Body of pancreas (tissue), 4 donors: ENCODE measurements at regions not wholly inside any gene's neighbourhood (a gene's known extent, or its start where the extent isn't known, plus 50 kb on each side); places are given as distances from the start of the nearest gene placed in this dataset.

Experiments used
- ATAC-seq: fragments of 150-250 bp; one replicate; pipeline ENCODE4 v1.9.1; 2016
- DNase-seq, 4 donors: peaks; one replicate each; pipeline ENCODE4 v3.0.0-alpha.2; 2019
- H3K27ac ChIP-seq, 4 donors: fragments of 200-600 bp; sonication (generic); 1 replicate in 3 of 4; 2 replicates in 1 of 4; pipeline versions ENCODE4 v1.5.1 to v1.6.1; 2016 to 2019; ENCODE audit warnings: mild to moderate bottlenecking in 1 of 4, mixed read lengths in 1 of 4, moderate library complexity in 1 of 4
- H3K27me3 ChIP-seq, 2 donors: fragments of 200-600 bp; sonication (generic); one replicate each; pipeline ENCODE4 v1.6.0; 2016; ENCODE audit warnings: mild to moderate bottlenecking in 1 of 2
- H3K36me3 ChIP-seq, 2 donors: fragments of 200-600 bp; sonication (generic); replicated peaks in 1 of 2; 2 replicates each; pipeline ENCODE4 v1.5.1; 2016; ENCODE audit warnings: low read depth in 2 of 2; ENCODE audit not compliant: insufficient read depth in 1 of 2
- H3K4me1 ChIP-seq: fragments of 200-600 bp; sonication (generic); one replicate; pipeline ENCODE4 v1.6.0; 2016
- H3K4me3 ChIP-seq, 2 donors: fragments of 200-600 bp; sonication (generic); 1 replicate in 1 of 2; 2 replicates in 1 of 2; pipeline ENCODE4 v1.5.1; 2016 to 2019
- H3K9me3 ChIP-seq, 3 donors: fragments of 200-600 bp; sonication (generic); 1 replicate in 2 of 3; 2 replicates in 1 of 3; pipeline ENCODE4 v1.5.1; 2016
- POLR2A ChIP-seq, 3 donors: fragments of 450-650 bp; IDR thresholded peaks; one replicate each; pipeline ENCODE4 v1.6.1; 2016; ENCODE audit warnings: antibody characterized with exemption in 3 of 3, mild to moderate bottlenecking in 2 of 3
- WGBS, 2 donors: methylation state at CpG; one replicate each; pipeline ENCODE4 v1.1.5; 2017; 5-methylcytosine and 5-hydroxymethylcytosine counted together
- intact Hi-C: fragments of 100-400 bp; cut with DNase I; formaldehyde crosslinking; loops from one replicate; pipeline ENCODE4 v1.15.1; 2023
- TF ChIP-seq, protein P1 (sequence below), 7 experiments: fragments of 450-650 bp in 4 of 7; fragments of 200-600 bp in 3 of 7; sonication (generic) in 3 of 7; IDR thresholded peaks; one replicate each; pipeline ENCODE4 v1.5.1; 2016 to 2019; ENCODE audit warnings: antibody characterized with exemption in 7 of 7

DNA sequence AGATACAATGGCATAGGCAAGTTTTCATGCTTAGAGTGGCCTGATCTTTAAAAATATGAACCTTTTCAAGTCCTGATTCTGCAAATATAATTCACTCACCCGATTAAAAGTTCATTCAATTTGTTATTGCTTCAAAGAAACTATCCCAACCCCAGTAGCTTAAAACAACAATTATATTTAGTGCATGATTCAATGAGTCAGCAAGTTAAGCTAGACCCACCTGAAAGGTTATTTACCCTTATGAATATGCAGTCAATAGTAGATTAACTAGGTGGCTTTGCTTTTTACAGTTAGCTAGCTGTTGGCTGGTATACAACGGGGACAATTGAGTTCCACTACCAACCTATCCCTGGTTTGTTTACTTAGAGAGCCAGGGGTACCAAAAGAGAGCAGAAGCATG is 95.6 kb upstream of the ANKEF1 start:
- WGBS, 2 donors: 65 to 67% methylated on average over 2 of the region's 2 CpGs
- intact Hi-C loops: no loop called here
- DNase-seq (no peak), ATAC-seq (no peak)
- no peaks in the 10 kb centered on the region for H3K4me1 ChIP-seq
- no peaks in the 10 kb centered on the region for H3K9me3 ChIP-seq
- H3K27ac ChIP-seq: no peak overlapping the region
- H3K36me3 ChIP-seq: no peaks in the 10 kb centered on the region
- TF ChIP-seq POLR2A (IDR thresholded peaks at IDR 0.05): no peak
- TF ChIP-seq, protein P1, sequence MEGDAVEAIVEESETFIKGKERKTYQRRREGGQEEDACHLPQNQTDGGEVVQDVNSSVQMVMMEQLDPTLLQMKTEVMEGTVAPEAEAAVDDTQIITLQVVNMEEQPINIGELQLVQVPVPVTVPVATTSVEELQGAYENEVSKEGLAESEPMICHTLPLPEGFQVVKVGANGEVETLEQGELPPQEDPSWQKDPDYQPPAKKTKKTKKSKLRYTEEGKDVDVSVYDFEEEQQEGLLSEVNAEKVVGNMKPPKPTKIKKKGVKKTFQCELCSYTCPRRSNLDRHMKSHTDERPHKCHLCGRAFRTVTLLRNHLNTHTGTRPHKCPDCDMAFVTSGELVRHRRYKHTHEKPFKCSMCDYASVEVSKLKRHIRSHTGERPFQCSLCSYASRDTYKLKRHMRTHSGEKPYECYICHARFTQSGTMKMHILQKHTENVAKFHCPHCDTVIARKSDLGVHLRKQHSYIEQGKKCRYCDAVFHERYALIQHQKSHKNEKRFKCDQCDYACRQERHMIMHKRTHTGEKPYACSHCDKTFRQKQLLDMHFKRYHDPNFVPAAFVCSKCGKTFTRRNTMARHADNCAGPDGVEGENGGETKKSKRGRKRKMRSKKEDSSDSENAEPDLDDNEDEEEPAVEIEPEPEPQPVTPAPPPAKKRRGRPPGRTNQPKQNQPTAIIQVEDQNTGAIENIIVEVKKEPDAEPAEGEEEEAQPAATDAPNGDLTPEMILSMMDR (IDR thresholded peaks at IDR 0.05): no peak
- no peak overlapping the region for H3K4me3 ChIP-seq
- no peaks in the 10 kb centered on the region for H3K27me3 ChIP-seq

DNA sequence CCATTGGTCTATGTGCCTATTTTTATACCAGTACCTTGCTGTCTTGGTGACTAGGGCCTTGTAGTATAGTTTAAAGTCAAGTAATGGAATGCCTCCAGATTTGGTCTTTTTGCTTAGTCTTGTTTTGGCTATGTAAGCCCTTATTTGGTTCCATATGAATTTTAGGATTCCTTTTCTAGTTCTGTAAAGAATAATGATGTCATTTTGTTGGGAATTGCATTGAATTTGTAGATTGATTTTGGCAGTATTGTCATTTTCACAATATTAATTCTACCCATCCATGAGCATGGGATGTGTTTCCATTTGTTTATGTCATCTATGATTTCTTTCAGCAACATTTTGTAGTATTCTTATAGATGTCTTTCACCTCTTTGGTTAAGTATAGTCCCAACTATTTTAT is 96.4 kb upstream of the PAK5 start:
- no peak for ATAC-seq
- intact Hi-C loops: no loop called here
- no peaks in the 10 kb centered on the region for H3K27me3 ChIP-seq
- H3K4me3 ChIP-seq: no peak overlapping the region
- no peaks in the 10 kb centered on the region for H3K36me3 ChIP-seq
- H3K4me1 ChIP-seq: no peaks in the 10 kb centered on the region
- no peak overlapping the region for H3K27ac ChIP-seq
- DNase-seq: no peak
- no peaks in the 10 kb centered on the region for H3K9me3 ChIP-seq
- TF ChIP-seq, protein P1 (IDR thresholded peaks at IDR 0.05): no peak
- no peak for TF ChIP-seq POLR2A (IDR thresholded peaks at IDR 0.05)

DNA sequence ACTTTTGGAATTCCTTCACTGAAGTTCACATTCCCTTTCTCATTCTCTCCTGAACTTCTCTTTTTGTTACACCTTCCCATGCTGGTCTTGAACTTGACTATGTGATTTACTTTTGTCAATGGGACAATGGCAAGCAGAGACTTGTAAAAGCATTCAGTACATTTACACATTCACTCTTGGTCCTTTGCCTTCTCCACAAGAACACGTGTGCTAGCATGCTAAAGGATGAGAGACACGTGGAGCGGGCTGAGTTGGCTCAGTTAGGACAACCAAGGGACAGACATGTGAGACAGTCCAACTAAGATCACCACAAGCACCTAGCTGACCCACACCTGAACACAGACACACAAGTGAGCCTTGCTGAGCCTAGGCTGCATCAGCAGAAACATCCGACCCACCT is 91.3 kb upstream of the PAK5 start:
- H3K4me3 ChIP-seq: no peak overlapping the region
- H3K9me3 ChIP-seq: no peaks in the 10 kb centered on the region
- no peak for DNase-seq
- intact Hi-C loops: no loop called here
- no peak overlapping the region for H3K27ac ChIP-seq
- H3K4me1 ChIP-seq: peaks cover 9% of the 10 kb centered on the region
- WGBS, 2 donors: 91 to 99% methylated on average over 4 of the region's 4 CpGs
- no peaks in the 10 kb centered on the region for H3K27me3 ChIP-seq
- no peak for ATAC-seq
- TF ChIP-seq, protein P1 (IDR thresholded peaks at IDR 0.05): no peak
- TF ChIP-seq POLR2A (IDR thresholded peaks at IDR 0.05): no peak
- no peaks in the 10 kb centered on the region for H3K36me3 ChIP-seq

DNA sequence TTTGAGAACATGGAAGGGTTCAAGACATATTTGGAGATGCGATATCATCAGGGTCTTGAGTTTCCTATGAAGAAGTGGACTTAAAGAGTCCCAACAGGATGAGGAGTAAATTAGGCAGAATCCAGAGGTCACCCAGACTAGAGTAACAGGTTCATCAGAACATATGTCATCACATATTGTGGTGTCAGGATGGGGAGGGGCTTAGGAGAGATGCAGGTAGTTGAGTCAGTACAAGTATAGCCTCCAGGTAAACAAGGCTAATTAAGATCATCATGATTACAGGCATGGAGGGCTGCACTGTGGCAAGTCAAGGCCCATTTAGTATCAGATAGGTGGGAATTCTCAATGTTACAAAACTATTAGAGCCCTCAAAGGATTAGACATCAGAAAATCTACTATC is 90.1 kb upstream of the PAK5 start:
- DNase-seq (no peak), ATAC-seq (no peak)
- H3K4me1 ChIP-seq: peaks cover 9% of the 10 kb centered on the region
- H3K27ac ChIP-seq: no peak overlapping the region
- no peaks in the 10 kb centered on the region for H3K36me3 ChIP-seq
- TF ChIP-seq, protein P1 (IDR thresholded peaks at IDR 0.05): no peak
- TF ChIP-seq POLR2A (IDR thresholded peaks at IDR 0.05): no peak
- no peaks in the 10 kb centered on the region for H3K27me3 ChIP-seq
- H3K9me3 ChIP-seq: no peaks in the 10 kb centered on the region
- intact Hi-C loops: no loop called here
- no peak overlapping the region for H3K4me3 ChIP-seq
- WGBS, 2 donors: 93 to 100% methylated on average over 1 of the region's 1 CpG

- 47 to 48% methylated on average over 5 of the region's 5 CpGs for WGBS, 2 donors
- H3K4me1 ChIP-seq: peaks cover 9% of the 10 kb centered on the region
- intact Hi-C loops: no loop called here
- no peaks in the 10 kb centered on the region for H3K27me3 ChIP-seq
- H3K9me3 ChIP-seq: no peaks in the 10 kb centered on the region
- no peaks in the 10 kb centered on the region for H3K36me3 ChIP-seq
- H3K27ac ChIP-seq: no peak overlapping the region
- TF ChIP-seq POLR2A (IDR thresholded peaks at IDR 0.05): no peak
- TF ChIP-seq, protein P1 (IDR thresholded peaks at IDR 0.05): no peak
- ATAC-seq: no peak
- no peak for DNase-seq
- no peak overlapping the region for H3K4me3 ChIP-seq
Measured at GRCh38 chr20:9928281-9928737, 89.4 kb upstream of the PAK5 start.
